ENCODE measurements at regions not wholly inside any gene's neighbourhood (a gene's known extent, or its start where the extent isn't known, plus 50 kb on each side); places are given as distances from the start of the nearest gene placed in this dataset.
A peak's percentile ranks its signal among the peaks of the same experiment; 100 is the strongest.
"Not testable (repeated sequence)": the region's sequence is repeated elsewhere in the genome, so short reads cannot be mapped to it uniquely, and the experiment has no call there.

- no peak overlapping the region for H3K4me3 ChIP-seq (ENCODE audit: control insufficient read depth, low read depth, low read length)
- no peak for TF ChIP-seq CTCF (conservative IDR thresholded peaks at IDR 0.05; ENCODE audit: control insufficient read depth, insufficient read depth, low read depth, low read length)
- peak; percentile 49 for DNase-seq (ENCODE audit: low read depth)
Measured at GRCh38 chr4:127501103-127501502, 131.7 kb upstream of the INTU start.

- TF ChIP-seq CTCF (conservative IDR thresholded peaks at IDR 0.05; ENCODE audit: control insufficient read depth, insufficient read depth, low read depth, low read length) = no peak
- H3K4me3 ChIP-seq (ENCODE audit: control insufficient read depth, low read depth, low read length) = no peak overlapping the region
- peak; percentile 69 for DNase-seq (ENCODE audit: low read depth)
Measured at GRCh38 chr4:127503111-127503510, 129.6 kb upstream of the INTU start.

- no peak overlapping the region for H3K4me3 ChIP-seq (ENCODE audit: control insufficient read depth, low read depth, low read length)
- DNase-seq (ENCODE audit: low read depth) = peak; percentile 88
- TF ChIP-seq CTCF (conservative IDR thresholded peaks at IDR 0.05; ENCODE audit: control insufficient read depth, insufficient read depth, low read depth, low read length) = no peak
Measured at GRCh38 chr4:127505203-127505602, 127.6 kb upstream of the INTU start.

- no peak for DNase-seq (ENCODE audit: low read depth)
- no peak for TF ChIP-seq CTCF (conservative IDR thresholded peaks at IDR 0.05; ENCODE audit: control insufficient read depth, insufficient read depth, low read depth, low read length)
- H3K4me3 ChIP-seq (ENCODE audit: control insufficient read depth, low read depth, low read length) = no peak overlapping the region
Measured at GRCh38 chr4:127506283-127506682, 126.5 kb upstream of the INTU start.

GRCh38 chr4:127509155-127509554 lies 123.6 kb upstream of the INTU start:
- H3K4me3 ChIP-seq (ENCODE audit: control insufficient read depth, low read depth, low read length) = no peak overlapping the region
- DNase-seq (ENCODE audit: low read depth) = peak; percentile 54
- TF ChIP-seq CTCF (conservative IDR thresholded peaks at IDR 0.05; ENCODE audit: control insufficient read depth, insufficient read depth, low read depth, low read length) = no peak

GRCh38 chr4:127512672-127513071 lies 120.1 kb upstream of the INTU start:
- not testable (repeated sequence) for H3K4me3 ChIP-seq (ENCODE audit: control insufficient read depth, low read depth, low read length); DNase-seq (ENCODE audit: low read depth)

GRCh38 chr4:127515259-127515658 lies 117.5 kb upstream of the INTU start:
- not testable (repeated sequence) for DNase-seq (ENCODE audit: low read depth); H3K4me3 ChIP-seq (ENCODE audit: control insufficient read depth, low read depth, low read length)

GRCh38 chr4:127518046-127518445 lies 114.7 kb upstream of the INTU start:
- DNase-seq (ENCODE audit: low read depth) = no peak
- no peak overlapping the region for H3K4me3 ChIP-seq (ENCODE audit: control insufficient read depth, low read depth, low read length)
- TF ChIP-seq CTCF (conservative IDR thresholded peaks at IDR 0.05; ENCODE audit: control insufficient read depth, insufficient read depth, low read depth, low read length) = no peak
